Parathyroid adenoma (tissue), 2 donors: ENCODE measurements at regions not wholly inside any gene's neighbourhood (a gene's known extent, or its start where the extent isn't known, plus 50 kb on each side); places are given as distances from the start of the nearest gene placed in this dataset.

Source experiments
- H2AFZ ChIP-seq: fragments of 300-600 bp; sonication (generic); one replicate; pipeline ENCODE4 v1.7.0; 2017; ENCODE audit warnings: antibody characterized with exemption, mild to moderate bottlenecking
- H3K27ac ChIP-seq: fragments of 300-600 bp; sonication (generic); one replicate; pipeline ENCODE4 v1.7.0; 2017
- H3K27me3 ChIP-seq: fragments of 300-600 bp; sonication (generic); one replicate; pipeline ENCODE4 v1.7.0; 2017; ENCODE audit warnings: low read length; ENCODE audit not compliant: control insufficient read depth, insufficient read depth
- H3K36me3 ChIP-seq: fragments of 300-600 bp; sonication (generic); one replicate; pipeline ENCODE4 v1.7.0; 2017; ENCODE audit warnings: low read length; ENCODE audit not compliant: control insufficient read depth, insufficient read depth
- H3K4me1 ChIP-seq: fragments of 300-600 bp; sonication (generic); one replicate; pipeline ENCODE4 v1.7.0; 2017; ENCODE audit warnings: control low read depth
- H3K4me2 ChIP-seq: fragments of 300-600 bp; sonication (generic); one replicate; pipeline ENCODE4 v1.7.0; 2017; ENCODE audit warnings: low read length
- H3K4me3 ChIP-seq: fragments of 300-600 bp; sonication (generic); one replicate; pipeline ENCODE4 v1.7.0; 2017; ENCODE audit warnings: low read depth, low read length
- H3K79me2 ChIP-seq: fragments of 300-600 bp; sonication (generic); one replicate; pipeline ENCODE4 v1.7.0; 2017; ENCODE audit warnings: control low read depth
- H3K9ac ChIP-seq: fragments of 300-600 bp; sonication (generic); one replicate; pipeline ENCODE4 v1.7.0; 2017; ENCODE audit warnings: mild to moderate bottlenecking
- H3K9me3 ChIP-seq: fragments of 300-600 bp; sonication (generic); one replicate; pipeline ENCODE4 v1.7.0; 2017; ENCODE audit warnings: low read length; ENCODE audit not compliant: control insufficient read depth
- TF ChIP-seq, protein P1 (sequence below): fragments of 300-600 bp; sonication (generic); IDR thresholded peaks from one replicate; pipeline ENCODE4 v1.7.0; 2017; ENCODE audit warnings: antibody characterized with exemption, mild to moderate bottlenecking
- donor health status: primary hyperparathyroidism.

DNA sequence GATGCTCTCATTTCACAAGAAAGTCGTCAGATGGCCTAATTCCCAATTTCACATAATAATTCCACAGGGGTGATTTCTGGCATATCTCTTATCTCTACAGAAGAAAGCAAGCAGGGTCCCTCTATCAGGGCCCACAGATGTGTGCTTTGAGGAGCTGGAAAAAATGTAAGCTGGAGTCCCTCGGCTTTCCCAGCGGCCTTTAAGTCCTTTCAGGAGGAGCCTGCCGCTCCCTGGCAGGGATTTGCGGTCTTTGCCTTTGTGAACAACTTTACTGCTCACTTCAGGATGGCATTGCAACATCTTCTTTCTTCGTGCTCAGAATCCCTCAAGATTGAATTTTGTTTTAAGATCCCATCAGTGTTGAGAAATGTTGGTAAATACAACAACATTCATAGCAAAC lies 83.0 kb downstream of the FZD10 start:
- H3K4me2 ChIP-seq, result no peak overlapping the region
- TF ChIP-seq, protein P1, sequence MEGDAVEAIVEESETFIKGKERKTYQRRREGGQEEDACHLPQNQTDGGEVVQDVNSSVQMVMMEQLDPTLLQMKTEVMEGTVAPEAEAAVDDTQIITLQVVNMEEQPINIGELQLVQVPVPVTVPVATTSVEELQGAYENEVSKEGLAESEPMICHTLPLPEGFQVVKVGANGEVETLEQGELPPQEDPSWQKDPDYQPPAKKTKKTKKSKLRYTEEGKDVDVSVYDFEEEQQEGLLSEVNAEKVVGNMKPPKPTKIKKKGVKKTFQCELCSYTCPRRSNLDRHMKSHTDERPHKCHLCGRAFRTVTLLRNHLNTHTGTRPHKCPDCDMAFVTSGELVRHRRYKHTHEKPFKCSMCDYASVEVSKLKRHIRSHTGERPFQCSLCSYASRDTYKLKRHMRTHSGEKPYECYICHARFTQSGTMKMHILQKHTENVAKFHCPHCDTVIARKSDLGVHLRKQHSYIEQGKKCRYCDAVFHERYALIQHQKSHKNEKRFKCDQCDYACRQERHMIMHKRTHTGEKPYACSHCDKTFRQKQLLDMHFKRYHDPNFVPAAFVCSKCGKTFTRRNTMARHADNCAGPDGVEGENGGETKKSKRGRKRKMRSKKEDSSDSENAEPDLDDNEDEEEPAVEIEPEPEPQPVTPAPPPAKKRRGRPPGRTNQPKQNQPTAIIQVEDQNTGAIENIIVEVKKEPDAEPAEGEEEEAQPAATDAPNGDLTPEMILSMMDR, result no peak
- no peaks in the 10 kb centered on the region for H3K9me3 ChIP-seq

DNA sequence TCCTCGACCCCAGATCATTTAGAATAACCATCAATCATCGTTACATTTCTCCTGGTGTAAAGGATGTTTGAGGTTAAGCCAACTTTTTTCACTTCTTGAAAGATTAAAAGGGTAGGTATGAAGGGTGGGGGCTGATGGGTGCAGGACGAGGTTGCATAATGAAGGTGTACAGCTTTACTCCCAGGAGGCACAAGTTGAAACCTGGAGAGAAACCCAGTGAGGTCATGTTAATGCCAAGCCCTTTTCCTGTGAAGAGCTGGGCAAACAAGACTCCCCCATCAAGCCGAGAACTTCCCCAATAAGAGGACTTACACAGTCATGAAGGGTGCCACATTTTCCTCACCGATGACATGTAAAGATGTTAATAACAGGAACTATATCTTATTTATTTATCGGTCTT lies 84.3 kb downstream of the FZD10 start:
- Histone ChIP-seq H3K4me2 (no peak overlapping the region), H3K79me2 (no peaks in the 10 kb centered on the region), H2AFZ (no peak overlapping the region), H3K36me3 (no peaks in the 10 kb centered on the region), H3K9ac (no peak overlapping the region), H3K9me3 (no peaks in the 10 kb centered on the region), H3K27ac (no peak overlapping the region), H3K27me3 (no peaks in the 10 kb centered on the region), H3K4me3 (no peak overlapping the region), H3K4me1 (no peaks in the 10 kb centered on the region)
- TF ChIP-seq, protein P1, result no peak

More for the DNA sequence above, 83.0 kb downstream of the FZD10 start:
- Histone ChIP-seq H3K79me2 (no peaks in the 10 kb centered on the region), H3K27me3 (no peaks in the 10 kb centered on the region), H3K9ac (no peak overlapping the region), H3K36me3 (no peaks in the 10 kb centered on the region), H3K4me1 (no peaks in the 10 kb centered on the region), H2AFZ (no peak overlapping the region), H3K4me3 (no peak overlapping the region), H3K27ac (no peak overlapping the region)

DNA sequence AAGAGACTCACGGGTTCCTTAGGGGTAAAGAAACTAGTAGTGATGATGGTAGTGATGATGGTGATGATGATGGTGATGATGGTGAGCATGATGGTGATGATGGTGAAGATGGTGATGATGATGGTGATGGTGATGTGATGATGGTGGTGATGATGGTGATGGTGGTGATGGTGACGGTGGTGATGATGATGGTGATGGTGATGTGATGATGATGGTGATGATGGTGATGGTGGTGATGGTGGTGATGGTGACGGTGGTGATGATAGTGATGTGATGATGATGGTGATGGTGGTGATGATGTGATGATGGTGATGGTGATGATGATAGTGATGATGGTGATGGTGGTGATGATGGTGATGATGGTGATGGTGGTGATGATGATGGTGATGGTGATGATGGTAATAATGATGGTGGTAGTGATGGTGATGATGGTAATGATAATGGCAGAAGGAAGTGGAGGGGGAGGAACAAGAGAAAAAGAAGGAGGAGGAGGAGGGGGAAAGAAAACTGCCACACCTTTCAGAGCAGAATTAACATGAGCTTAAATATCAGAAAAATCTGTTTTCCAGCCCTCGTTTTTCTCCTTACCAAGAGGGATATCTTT lies 85.5 kb downstream of the FZD10 start:
- TF ChIP-seq, protein P1, result no peak
- Histone ChIP-seq H3K36me3 (no peaks in the 10 kb centered on the region), H3K27me3 (no peaks in the 10 kb centered on the region)

DNA sequence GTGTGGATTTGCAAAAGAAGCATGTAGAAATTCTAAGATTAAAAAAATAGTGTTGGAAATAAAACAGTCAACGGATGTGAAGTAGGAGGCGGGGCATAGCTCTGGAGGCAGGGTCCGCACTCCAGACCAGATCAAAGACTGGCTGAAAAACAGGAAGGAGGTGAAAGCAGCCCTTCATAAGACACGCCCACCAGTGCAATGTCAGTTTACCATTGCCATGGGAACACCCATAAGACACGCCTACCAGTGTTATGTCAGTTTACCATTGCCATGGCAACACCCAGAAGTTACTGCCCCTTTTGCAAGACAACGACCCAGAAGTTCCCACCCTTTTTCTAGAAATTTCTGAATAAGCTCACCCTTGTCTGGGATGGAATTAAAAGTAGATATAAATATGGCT lies 87.1 kb downstream of the FZD10 start:
- H3K9ac ChIP-seq, result no peak overlapping the region
- no peaks in the 10 kb centered on the region for H3K36me3 ChIP-seq
- H3K27ac ChIP-seq, result no peak overlapping the region
- TF ChIP-seq, protein P1, result no peak
- no peak overlapping the region for H3K4me3 ChIP-seq
- H3K27me3 ChIP-seq, result no peaks in the 10 kb centered on the region
- no peaks in the 10 kb centered on the region for H3K79me2 ChIP-seq
- H3K4me2 ChIP-seq, result no peak overlapping the region
- no peak overlapping the region for H2AFZ ChIP-seq
- H3K4me1 ChIP-seq, result no peaks in the 10 kb centered on the region
- no peaks in the 10 kb centered on the region for H3K9me3 ChIP-seq

More for the DNA sequence above, 85.5 kb downstream of the FZD10 start:
- no peaks in the 10 kb centered on the region for H3K9me3 ChIP-seq
- H3K9ac ChIP-seq, result no peak overlapping the region
- H3K4me1 ChIP-seq, result no peaks in the 10 kb centered on the region
- H3K4me3 ChIP-seq, result no peak overlapping the region
- no peaks in the 10 kb centered on the region for H3K79me2 ChIP-seq
- no peak overlapping the region for H2AFZ ChIP-seq
- no peak overlapping the region for H3K27ac ChIP-seq
- H3K4me2 ChIP-seq, result no peak overlapping the region

DNA sequence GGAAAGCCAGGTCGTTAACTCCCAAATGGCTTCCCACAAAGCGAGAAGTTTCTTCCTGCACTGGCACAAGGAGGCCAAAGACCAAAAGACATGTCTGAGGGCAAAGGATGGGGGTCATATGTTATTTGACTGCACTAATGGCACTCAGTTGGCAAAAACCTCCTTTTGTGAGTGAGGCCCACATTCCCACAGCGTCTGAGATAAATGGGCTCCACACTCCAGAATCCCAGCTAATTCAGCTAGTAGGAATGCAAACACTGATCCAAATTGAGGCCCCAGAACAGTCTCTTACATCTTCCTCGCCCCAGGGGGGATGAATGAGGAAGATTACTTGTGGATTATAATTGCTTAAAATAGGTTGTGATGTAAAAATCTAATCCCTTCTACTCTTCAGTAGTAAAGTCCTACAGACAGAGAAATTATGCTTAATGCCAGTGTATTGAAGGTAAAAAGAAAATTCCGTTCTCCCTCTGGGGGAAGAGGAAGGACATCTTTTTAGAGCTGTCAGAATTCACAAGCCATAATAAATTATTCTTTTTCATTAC lies 86.4 kb upstream of the PIWIL1 start:
- TF ChIP-seq, protein P1, result no peak
- H3K27me3 ChIP-seq, result no peaks in the 10 kb centered on the region
- H3K9me3 ChIP-seq, result no peaks in the 10 kb centered on the region

More for the DNA sequence above, 86.4 kb upstream of the PIWIL1 start:
- Histone ChIP-seq H3K9ac (no peak overlapping the region), H3K4me1 (no peaks in the 10 kb centered on the region), H3K36me3 (no peaks in the 10 kb centered on the region), H2AFZ (no peak overlapping the region), H3K79me2 (no peaks in the 10 kb centered on the region), H3K4me2 (no peak overlapping the region), H3K4me3 (no peak overlapping the region), H3K27ac (no peak overlapping the region)
